ENCODE measurements at regions not wholly inside any gene's neighbourhood (a gene's known extent, or its start where the extent isn't known, plus 50 kb on each side); places are given as distances from the start of the nearest gene placed in this dataset.

- TF ChIP-seq, protein P1, sequence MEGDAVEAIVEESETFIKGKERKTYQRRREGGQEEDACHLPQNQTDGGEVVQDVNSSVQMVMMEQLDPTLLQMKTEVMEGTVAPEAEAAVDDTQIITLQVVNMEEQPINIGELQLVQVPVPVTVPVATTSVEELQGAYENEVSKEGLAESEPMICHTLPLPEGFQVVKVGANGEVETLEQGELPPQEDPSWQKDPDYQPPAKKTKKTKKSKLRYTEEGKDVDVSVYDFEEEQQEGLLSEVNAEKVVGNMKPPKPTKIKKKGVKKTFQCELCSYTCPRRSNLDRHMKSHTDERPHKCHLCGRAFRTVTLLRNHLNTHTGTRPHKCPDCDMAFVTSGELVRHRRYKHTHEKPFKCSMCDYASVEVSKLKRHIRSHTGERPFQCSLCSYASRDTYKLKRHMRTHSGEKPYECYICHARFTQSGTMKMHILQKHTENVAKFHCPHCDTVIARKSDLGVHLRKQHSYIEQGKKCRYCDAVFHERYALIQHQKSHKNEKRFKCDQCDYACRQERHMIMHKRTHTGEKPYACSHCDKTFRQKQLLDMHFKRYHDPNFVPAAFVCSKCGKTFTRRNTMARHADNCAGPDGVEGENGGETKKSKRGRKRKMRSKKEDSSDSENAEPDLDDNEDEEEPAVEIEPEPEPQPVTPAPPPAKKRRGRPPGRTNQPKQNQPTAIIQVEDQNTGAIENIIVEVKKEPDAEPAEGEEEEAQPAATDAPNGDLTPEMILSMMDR (conservative IDR thresholded peaks at IDR 0.05; ENCODE audit: low read depth, low read length), result no peak
- DNase-seq (ENCODE audit: low read depth), result no peak
- no peak overlapping the region for H3K4me3 ChIP-seq (ENCODE audit: low read length)
Observed at GRCh38 chr7:17506596-17506995, 208.1 kb downstream of the AHR start.

DNA sequence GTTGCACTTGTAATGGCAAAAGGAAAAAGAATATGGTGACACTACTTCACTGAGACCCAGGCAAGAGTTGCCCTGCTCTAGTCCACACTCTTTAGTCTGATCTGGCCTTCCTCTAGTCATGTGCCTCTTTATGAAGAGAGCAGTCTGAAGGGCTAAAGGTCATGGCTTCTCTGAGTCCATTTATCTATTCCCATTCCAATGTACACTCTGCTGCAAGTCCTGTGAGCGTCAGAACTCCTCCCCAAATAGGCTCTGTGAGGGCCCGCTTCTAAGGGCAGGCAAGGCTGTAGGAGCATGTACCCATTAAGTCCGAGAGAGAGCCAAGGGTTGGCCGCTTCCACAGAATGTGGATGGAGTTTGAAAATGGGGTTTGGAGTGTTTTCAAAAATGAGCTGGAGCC lies 209.3 kb downstream of the AHR start:
- DNase-seq (ENCODE audit: low read depth), result no peak
- TF ChIP-seq, protein P1 (conservative IDR thresholded peaks at IDR 0.05; ENCODE audit: low read depth, low read length), result no peak
- H3K4me3 ChIP-seq (ENCODE audit: low read length), result no peak overlapping the region

DNA sequence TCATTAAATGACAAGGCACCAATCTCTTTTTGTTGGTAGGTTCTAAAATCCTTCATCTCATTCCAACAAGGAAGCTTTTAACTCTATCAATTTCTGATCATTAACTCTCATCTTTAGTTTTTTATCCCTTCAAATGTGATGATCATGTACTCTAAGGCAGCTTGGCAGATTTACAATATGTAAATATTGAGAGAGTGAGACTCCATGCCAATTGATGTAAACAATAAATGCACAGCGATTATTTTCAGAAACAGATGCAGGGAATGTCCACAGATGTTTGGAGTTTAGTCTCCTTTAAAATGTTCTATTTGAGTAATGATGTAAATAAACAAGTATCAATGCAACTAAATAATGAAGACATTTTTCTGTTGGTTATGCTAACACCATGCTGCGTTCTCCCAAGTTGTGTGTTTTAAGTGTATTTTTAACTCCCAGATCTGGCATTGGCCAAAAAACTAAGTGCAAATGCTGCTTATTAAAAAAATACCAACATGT lies 213.8 kb downstream of the AHR start:
- DNase-seq (ENCODE audit: low read depth), result no peak
- H3K4me3 ChIP-seq (ENCODE audit: low read length), result no peak overlapping the region
- TF ChIP-seq, protein P1 (conservative IDR thresholded peaks at IDR 0.05; ENCODE audit: low read depth, low read length), result no peak

- TF ChIP-seq, protein P1 (conservative IDR thresholded peaks at IDR 0.05; ENCODE audit: low read depth, low read length), result no peak
- H3K4me3 ChIP-seq (ENCODE audit: low read length), result no peak overlapping the region
- DNase-seq (ENCODE audit: low read depth), result no peak
Observed at GRCh38 chr7:17516771-17517170, 218.3 kb downstream of the AHR start.

- DNase-seq (ENCODE audit: low read depth), result no peak
- TF ChIP-seq, protein P1 (conservative IDR thresholded peaks at IDR 0.05; ENCODE audit: low read depth, low read length), result no peak
- no peak overlapping the region for H3K4me3 ChIP-seq (ENCODE audit: low read length)
Observed at GRCh38 chr7:17520941-17521340, 222.5 kb downstream of the AHR start.

DNA sequence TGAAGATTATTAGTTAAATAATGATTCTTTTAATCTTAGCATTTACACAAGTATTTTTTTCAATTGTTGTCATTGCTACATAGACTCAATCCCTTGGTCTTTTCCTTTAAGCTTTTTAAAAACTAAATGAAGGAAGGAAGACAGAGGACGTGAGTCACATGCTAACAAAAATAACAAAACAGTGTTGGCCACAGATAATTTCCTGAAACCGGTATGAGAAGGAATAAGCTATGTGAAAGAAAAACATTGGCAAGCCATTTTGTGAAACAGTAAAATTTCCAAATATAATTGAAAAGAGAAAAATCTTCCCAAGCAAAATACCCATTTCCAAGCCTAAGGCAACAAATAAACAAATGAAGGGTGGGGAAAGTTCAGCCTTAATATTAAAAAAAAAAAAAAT lies 223.0 kb downstream of the AHR start:
- DNase-seq (ENCODE audit: low read depth), result no peak
- TF ChIP-seq, protein P1 (conservative IDR thresholded peaks at IDR 0.05; ENCODE audit: low read depth, low read length), result no peak
- H3K4me3 ChIP-seq (ENCODE audit: low read length), result no peak overlapping the region

DNA sequence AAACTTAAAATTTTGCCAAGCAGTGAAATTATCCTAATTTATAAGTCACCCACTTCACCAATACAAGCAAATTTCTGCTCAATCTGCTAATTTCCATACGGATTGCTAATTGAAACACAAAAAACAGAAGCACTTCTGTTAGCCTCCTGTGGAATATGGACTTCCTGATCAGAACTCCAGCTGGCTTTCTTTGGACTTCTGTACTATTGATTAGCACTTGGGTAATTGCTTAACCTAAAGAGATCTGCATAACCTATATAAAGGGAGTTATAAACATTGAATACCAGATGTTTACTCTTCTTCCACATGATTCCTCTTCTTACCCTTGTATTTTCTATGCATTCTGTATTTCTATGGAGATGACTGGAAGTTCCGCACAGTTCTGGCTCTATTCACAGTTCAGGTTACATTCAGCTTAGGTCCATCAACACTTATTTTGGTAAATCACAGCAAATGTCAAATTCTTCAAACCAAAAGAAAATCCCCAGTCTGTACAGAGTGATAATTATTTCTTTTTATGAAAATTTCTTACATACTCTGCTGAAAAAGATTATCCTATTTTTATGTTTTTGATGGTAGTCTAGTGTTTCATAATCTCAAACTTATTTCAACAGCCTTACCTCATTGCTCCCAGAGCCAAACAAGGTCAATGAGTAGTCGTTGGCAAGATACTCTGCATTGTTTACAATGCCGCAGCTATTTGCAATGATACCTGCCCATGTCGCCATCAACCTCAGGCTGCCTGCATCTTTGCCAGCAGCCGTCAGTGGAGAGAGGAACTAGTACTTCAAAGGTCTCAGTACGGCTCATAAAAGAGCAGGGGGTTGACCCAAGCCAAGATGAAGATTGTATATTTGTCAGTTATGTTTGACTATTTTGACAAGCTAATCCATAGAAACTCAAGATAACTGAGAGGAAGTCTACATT lies 225.6 kb downstream of the AHR start:
- TF ChIP-seq, protein P1 (conservative IDR thresholded peaks at IDR 0.05; ENCODE audit: low read depth, low read length), result no peak
- no peak for DNase-seq (ENCODE audit: low read depth)
- H3K4me3 ChIP-seq (ENCODE audit: low read length), result no peak overlapping the region

Measured in retinal pigment epithelial cell (primary cell).